GM18868 (cell line): ENCODE measurements at regions not wholly inside any gene's neighbourhood (a gene's known extent, or its start where the extent isn't known, plus 50 kb on each side); places are given as distances from the start of the nearest gene placed in this dataset.
"Not testable (repeated sequence)": the region's sequence is repeated elsewhere in the genome, so short reads cannot be mapped to it uniquely, and the experiment has no call there.

Experiments
- ATAC-seq: cut with Tn5 transposase; IDR thresholded peaks from one replicate; pipeline ENCODE4 v1.9.1; 2021; ENCODE audit warnings: mild to moderate bottlenecking, moderate library complexity; ENCODE audit not compliant: unreplicated experiment

DNA sequence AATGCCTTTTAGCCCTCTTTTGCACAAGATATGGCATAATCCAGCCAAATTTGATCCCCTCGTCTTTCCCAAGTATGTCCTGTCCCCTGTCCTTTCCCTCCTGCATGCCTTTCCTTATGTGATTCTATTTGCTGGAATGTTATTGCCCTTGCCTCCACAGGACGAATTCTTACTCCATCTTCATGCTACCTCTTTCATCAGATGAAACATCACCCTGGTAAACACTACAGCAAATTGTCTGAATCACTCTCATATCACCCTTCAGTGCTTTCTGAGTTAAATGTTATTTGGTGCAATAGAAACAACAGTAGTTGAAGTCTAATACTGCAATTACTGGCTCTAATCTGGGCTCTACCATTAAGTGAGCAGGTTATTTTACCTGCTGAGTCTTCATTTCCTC lies 52.2 kb upstream of the FAT1 start:
- no peak for ATAC-seq

DNA sequence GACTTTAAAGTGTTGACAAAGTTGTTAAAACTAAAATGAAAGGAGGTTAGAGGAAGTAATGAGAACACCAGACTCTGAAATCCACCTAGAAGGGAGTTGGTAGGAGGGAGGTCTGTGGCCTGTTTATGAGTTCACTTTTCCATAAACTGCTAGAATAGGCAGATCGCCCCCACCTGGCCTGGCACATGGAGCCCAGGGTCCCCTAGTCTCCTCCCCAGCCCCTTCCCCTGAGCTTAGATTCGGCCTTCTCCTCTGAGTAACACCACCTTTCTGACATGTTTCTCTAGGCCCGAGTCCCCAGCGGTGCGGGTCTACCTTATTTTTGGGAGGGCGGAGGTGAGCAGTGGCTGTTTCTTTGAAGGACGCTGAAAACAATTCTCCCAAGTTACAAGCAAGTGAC lies 54.5 kb upstream of the FAT1 start:
- no peak for ATAC-seq

DNA sequence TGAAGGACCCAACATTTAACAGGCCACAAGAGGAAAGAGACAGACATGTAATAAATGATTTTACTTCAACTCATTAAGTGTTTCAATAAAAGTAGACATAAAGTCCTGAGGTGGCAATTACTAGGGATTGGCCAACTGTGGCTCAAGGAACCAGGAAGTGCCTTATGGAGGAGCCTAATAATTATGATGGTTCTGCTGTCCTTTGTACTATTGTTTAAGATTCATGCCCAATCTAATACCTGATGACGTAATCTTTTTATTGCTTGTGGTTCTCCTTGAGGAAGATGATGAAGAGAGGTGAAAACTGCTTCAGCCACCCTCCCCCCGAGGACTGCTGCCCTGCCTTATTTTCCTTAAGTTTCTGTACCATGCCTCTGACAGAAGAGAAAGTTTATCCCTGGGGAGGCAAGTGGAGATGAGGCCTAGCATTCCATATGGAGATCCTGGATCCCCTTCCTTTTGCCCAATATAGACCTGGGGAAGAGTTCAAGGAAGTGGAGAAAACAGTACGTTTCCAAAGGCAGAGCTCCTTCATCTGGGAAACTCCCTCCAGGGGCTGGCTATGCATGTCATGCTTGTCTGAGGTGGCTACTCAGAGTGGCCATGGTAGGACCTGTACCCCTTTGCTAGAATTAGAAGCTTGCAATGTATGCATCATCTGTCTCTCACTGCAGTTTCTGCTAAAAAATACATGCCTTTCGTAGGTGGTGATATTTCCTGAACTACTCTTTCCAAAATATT lies 56.8 kb upstream of the FAT1 start:
- no peak for ATAC-seq

DNA sequence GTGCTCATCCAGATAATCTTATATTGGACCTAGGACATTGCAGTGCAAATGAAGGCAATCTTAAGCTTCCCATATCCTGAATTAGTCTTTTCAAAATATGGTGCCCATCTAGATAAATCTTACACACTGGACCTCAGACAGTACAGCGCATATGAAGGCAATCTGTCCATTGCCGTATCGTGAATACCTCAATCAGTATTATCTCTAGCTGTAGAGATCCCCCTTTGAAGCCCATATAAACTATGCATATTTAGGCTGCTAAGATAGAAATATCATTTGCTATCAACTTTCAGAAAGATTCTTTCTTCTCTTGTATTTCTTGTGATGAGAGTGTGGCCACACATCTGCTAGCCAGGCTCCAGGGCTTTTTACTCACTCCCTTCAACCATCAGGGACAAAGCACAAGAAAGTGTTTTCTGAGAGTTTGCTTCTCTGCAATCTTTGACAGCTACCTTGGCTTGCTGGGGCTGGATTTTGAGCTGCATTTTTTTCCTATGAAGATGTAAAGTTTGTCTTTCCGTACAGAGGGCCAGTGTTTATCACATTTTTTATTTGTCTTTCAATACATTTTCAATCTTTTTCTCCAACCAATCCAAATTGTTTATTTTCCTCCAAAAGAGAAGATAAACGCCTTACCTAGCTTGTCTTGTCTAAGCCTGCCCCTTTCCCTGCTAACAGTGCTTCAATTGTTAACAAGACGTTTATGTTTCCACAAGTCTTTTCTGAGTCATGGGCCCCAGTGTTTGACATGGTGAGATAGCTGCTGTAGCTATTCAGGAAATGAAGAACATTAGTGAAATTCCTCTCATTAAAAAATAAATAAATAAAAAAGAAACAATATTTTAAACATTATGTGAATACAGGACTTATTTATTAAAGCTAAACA lies 57.6 kb upstream of the FAT1 start:
- no peak for ATAC-seq

DNA sequence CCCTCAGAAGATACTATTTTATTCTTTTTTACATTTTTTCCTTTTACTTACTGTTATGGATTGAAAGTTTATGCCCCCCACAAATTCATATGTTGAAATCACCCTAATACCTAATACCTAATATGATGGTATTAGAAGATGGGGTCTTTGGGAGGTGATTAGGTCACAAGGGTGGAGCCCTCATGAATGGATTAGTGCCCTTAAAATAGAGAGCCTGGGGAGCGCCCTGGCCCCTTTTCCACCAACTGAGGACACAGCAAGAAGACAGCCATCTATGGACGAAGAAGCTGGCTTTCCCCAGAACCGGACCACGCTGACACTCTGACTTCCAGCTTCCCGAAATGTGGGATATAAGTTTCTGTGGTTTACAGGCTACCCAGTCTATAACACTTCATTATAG lies 58.6 kb upstream of the FAT1 start:
- no peak for ATAC-seq

DNA sequence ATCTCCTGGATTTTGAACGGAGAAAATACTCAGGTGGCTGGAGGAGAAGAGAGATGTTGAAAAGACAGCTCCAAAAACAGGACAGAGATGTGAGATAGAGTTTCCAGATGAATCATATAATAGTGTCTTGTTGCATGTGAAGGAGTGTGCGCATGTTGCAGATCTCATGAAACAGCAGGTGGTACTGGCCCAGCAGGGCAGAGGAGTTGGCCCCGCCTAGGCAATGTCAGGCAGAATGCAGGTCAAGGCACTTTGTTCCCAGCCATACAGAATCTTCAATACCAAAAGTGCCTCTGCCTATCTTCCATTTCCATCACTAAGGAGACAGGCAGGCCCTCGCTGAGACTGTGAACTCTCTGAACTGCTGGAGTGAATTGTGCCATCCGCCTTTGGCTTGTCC lies 63.9 kb upstream of the FAT1 start:
- ATAC-seq = no peak

DNA sequence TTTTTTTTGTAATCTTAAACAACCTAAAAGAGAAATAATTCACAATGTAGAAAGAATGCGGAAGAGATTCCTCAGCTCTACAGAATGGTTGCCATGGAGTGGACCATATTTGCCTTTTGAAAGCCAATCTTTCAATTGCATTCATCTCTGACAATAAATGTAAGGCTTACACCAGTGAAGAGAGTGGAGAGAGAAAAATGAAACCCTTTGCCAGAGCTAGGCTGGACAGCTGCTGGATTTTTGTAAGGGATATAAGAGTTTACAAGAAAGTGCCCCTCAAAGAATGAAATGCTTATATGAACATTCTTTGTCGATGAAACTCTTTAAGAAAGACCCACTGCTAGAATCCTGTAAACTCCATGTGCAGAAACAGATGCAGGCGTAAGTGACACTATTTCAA lies 66.0 kb upstream of the FAT1 start:
- no peak for ATAC-seq

DNA sequence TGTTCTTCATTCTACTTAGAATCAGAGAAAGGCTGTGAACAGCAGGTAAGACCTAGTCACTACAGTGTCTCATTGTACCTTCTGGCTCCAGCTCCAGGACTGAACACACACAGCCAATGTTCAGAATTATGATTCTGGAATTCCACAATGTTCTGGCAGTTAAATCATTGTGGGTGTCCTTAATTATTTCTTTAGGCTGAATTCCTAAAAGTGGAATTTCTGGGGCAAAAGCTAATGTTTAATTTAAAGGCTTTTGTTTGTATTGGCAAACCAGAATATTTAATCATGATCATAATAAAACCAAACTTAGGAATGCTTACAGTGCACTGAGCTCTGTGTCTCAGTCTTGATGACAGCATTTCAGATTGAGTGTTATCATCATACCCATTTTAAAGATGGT lies 67.0 kb upstream of the FAT1 start:
- ATAC-seq = no peak

DNA sequence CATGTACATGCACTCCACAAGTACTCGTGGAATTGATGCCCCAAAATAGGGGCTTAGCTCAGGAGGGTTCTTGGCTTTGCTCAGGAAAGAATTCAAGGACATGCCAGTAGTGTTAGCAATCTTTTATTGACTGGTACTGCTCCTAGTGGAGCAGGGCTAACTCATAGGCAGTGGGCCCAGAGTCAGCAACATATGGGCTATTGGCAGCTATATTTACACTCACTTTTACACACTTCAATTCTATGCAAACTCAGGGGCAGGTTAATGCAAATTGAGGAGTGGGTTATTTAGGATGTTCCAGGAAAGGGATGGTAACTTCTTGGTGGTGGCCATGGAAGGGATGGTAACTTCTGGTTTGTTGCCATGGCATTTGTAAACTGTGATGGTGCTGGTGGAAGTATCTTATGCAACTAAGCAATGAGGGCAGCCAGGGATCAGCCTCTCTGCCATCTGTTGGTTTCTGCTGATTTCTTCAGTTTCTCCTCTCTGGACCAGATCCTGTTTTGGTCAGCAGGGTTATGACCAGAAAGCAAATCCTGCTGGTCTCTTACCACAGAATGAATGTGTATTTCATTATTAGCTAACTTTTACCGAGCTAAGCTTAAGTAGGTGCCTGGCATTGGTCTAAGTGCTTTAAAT lies 69.2 kb upstream of the FAT1 start:
- ATAC-seq = no peak

DNA sequence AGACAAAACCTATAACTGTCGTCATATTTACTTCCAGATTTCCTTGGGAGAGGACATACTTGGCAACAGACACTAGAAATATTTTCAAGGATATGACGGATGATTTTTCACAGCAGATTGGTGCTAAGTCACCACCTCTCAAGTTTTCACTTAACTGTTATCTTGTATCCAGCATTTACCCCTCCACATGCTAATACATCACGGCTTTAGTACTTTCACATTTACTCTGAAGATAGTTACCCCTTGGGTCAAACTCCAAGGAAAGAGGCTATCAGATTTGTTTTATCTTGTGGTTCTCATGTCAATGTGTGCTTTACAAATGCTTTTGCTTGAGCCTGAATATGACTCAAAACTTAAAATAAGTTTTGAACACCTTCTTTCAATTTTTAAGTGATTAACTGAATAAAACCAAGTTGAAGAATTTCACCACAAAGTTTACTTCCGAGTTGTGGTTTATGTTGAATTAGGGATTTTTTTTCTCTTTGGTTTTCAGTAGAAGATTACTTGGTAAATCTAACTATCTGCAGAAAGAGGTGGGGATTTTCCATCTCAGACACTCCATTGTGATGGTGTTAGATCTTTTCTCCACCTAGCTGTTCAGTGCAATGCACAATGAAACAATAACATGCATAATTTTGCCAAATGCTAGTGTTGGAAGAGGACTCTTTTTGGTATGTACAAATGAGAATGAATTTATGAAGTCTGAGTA lies 75.4 kb upstream of the FAT1 start:
- no peak for ATAC-seq

DNA sequence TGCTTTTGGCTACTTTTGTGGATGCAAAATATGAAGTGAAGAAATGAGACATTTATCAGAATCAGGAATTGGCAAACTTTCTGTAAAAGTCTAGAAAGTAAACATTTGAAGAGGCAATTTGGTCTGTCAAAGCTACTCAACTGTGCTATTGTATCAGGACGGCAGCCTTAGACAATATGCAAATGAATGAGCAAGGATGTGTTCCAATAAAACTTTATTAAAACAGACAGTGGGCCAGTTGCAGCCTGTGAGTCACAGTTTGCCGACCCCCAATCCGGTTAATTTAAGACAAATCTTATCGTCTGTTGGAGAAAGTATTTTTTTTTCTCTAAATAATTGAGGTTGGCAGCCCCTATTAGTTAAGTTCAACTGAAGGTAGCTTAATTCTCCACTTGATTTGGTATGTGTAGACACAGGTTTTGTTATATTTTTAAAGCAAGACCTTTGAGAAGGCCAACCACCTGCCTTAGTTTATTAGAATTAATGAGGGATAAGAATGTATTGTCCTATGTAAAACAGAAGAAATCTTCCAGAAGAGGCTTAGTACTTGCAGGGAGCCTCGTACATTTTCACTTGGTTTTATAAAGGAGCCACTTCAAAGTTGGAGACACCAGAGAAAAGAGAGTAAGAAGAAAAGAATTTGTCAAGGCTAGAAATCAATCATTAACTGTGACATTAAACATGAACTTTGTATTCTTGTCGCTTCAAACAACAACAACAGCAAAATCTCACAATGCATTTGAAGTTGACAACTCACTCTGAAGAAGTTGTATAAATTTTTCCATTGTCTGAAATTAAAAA lies 81.6 kb upstream of the FAT1 start:
- no peak for ATAC-seq

DNA sequence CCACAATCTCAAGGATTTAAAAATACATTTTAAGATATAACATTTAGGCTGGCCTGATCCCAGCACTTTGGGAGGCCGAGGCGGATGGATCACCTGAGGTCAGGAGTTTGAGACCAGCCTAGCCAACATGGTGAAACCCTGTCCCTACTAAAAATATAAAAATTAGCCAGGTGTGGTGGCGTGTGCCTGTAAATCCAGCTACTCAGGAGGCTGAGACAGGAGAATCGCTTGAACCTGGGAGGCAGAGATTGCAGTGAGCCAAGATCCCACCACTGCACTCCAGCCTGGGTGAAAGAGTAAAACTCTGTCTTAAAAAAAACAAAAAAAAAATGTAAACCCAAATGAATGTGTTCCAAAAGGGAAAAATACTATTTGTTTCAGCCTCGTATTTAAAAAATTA lies 82.3 kb upstream of the FAT1 start:
- ATAC-seq = not testable (repeated sequence)

DNA sequence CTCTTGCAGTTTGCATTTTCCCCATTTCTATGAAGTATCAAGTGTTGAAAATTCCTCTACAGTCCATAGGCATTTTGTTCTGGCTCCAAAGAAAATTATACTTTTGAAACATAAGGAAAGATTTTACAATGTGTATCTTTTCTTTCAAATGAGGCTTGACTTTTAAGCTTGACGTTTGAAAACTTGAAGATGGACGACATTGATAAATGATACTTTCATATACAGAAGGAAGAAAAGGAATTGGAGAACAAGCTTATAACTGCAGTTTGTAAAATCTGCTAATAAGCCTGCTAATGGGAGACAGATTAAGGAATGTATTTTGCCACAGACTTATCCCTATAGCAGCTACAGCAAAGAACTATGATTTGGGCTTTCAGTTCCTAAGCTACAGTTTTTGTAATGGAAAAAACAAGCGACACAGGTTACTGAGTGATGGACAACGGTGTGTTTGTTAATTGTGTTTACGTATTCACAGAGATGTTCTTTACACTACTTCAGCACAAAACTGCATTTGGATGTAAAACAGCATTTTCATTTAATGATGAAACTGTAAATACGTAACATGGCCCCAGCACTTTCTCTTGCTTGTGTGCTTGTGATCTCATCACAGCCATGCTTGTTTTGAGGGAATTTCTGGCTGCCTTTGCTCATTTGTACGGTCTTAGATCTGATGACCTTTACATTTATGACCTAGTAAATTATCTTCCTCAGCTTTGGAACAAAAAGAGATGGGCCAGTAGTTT lies 83.2 kb upstream of the FAT1 start:
- ATAC-seq = no peak

DNA sequence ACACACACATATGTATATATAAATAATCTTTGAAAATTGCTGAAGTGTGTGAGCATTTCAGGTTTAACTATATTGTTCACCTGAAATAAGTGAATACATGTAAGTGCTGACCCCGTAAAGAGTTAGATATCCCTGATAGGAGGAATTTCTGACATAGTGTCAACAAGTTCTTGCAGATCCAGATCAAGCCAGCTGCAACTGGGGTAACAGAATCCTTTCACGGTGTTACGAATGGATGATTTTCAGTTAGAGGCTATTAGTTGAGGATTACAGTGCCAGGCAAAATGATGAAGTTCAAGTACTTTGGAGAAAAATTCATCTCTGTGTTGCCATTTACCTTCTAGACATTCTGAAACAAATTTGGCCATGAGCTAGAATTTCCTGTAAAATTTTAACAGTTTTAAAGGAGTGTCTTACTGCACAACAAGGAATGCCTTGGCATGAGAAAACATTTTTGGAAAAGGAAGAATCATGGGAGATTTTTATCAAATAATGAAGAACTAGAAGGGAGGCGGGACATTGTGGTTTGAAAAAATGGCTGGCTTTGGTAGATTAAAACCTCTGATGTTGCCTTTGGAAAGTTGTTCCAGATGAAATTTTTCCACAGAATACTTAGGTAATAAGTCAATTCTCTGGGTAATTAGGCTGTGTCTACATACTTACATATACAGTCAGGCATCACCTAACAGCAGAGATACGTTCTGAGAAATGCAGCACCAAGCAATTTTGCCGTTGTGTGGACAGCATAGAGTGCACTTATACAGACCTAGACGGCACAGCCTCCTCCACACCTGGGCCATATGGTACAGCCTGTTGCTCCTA lies 84.4 kb upstream of the FAT1 start:
- no peak for ATAC-seq

DNA sequence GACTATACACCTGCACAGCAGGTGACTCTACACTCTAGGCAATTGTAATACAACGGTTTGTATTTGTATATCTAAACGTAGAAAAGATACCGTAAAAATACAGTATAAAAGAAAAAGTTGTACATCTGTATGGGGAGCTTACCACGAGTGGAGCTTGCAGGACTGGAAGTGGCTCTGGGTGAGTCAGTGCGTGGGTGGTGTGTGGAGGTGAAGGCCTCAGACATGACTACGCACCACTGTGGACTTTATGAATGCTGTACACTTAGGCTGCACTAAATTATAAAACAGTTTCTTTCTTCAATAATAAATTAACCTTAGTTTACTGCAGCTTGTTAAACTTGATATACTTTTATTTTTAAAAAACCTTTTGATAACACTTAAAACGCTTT lies 85.0 kb upstream of the FAT1 start:
- no peak for ATAC-seq

DNA sequence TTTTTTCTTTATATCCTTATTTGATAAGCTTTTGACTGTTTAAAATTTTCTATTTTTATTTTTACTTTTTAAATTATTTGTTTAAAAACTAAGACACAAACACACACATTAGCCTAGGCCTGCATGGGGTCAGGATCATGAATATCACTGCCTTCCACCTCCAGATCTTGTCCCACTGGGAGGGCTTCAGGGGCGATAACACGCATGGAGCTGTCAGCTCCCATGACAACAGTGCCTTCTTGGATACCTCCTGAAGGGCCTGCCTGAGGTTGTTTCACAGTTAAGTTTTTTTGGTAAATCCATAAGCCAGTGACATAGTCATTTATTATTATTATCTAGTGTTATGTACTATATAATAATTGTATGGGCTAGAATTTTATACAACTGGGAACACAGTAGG lies 85.4 kb upstream of the FAT1 start:
- no peak for ATAC-seq

DNA sequence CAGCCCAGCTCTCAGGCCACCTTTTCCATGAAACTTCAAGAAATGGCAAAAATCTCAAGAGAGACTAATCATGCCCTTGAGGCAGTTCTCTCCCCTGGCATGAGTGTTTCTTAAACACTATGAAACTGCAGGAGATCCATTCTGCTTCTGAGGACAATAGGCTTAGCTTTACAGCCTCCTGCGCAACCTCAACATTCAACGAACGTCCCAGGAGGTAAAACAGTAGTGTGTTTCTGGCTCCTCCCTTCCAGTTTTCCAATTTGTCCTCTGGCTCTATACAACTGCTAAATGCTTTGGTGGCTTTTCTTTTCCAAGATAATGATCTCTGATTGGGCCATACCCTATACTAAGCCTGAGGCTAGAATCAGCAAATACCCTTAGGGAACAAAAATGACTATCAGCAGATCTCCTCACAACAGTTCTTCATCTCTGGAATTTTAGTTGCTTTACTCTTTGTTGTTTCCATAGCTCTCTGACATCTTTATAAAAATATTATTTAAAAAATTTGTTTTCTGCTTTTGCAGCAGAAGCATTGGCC lies 87.0 kb upstream of the FAT1 start:
- no peak for ATAC-seq

DNA sequence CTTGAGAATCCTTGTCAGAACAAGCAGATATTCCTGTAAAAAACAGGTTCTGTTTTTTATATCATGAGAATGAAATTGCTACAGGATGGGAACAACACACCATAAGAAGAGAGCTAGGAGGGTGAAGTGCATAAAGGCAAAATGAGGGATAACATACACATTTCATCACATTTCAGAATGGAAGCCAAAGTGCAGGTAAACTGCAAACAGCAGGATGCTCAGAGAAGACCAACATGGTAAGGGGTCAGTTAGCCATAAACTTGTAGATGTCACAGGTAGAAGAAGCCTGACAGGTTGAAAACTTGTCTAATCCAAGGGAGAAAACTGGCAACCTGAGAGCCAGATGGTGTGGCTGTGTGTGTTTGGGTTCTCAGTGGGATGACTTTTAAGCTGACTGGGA lies 88.9 kb upstream of the FAT1 start:
- no peak for ATAC-seq
